CD14-positive monocyte (primary cell): ENCODE measurements at regions not wholly inside any gene's neighbourhood (a gene's known extent, or its start where the extent isn't known, plus 50 kb on each side); places are given as distances from the start of the nearest gene placed in this dataset.

Experiments used
- DNase-seq, 3 donors: peaks; one replicate each; pipeline ENCODE4 v3.0.0-alpha.2; 2011 to 2022
- H2AFZ ChIP-seq: 2 replicates; pipeline ENCODE4 v1.6.0; 2012; ENCODE audit warnings: mild to moderate bottlenecking, low read depth, low read length, inconsistent platforms; ENCODE audit not compliant: insufficient read depth, poor library complexity, severe bottlenecking
- H3K27ac ChIP-seq, 2 donors: 1 replicate in 1 of 2; 2 replicates in 1 of 2; pipeline ENCODE4 v1.5.1; 2012 to 2013; ENCODE audit warnings: low read length in 2 of 2, control low read depth in 1 of 2, inconsistent platforms in 1 of 2, low read depth in 1 of 2, mild to moderate bottlenecking in 1 of 2
- H3K27me3 ChIP-seq, 2 donors: one replicate each; pipeline versions ENCODE4 v1.6.0 to v1.6.1; 2011 to 2013; ENCODE audit warnings: low read length in 2 of 2; ENCODE audit not compliant: control insufficient read depth in 2 of 2, insufficient read depth in 2 of 2
- H3K36me3 ChIP-seq, 2 donors: replicated peaks in 1 of 2; 1 replicate in 1 of 2; 2 replicates in 1 of 2; pipeline versions ENCODE4 v1.5.1 to v1.6.1; 2012 to 2013; ENCODE audit warnings: low read length in 2 of 2, control low read depth in 1 of 2, inconsistent platforms in 1 of 2, mild to moderate bottlenecking in 1 of 2; ENCODE audit not compliant: insufficient read depth in 2 of 2, control insufficient read depth in 1 of 2
- H3K4me1 ChIP-seq, 2 donors: 1 replicate in 1 of 2; 2 replicates in 1 of 2; pipeline versions ENCODE4 v1.5.1 to v1.6.1; 2012 to 2013; ENCODE audit warnings: low read length in 2 of 2, control low read depth in 1 of 2, inconsistent platforms in 1 of 2, mild to moderate bottlenecking in 1 of 2, moderate library complexity in 1 of 2; ENCODE audit not compliant: insufficient read depth in 2 of 2, control insufficient read depth in 1 of 2
- H3K4me2 ChIP-seq: replicated peaks from 2 replicates; pipeline ENCODE3; 2012; ENCODE audit warnings: low read length, moderate library complexity, mild to moderate bottlenecking; ENCODE audit not compliant: poor library complexity, severe bottlenecking; ENCODE audit errors: extremely low read depth
- H3K4me3 ChIP-seq, 3 experiments: fragments of 200-600 bp in 1 of 3; sonication (generic) in 1 of 3; replicated peaks in 1 of 3; 1 replicate in 2 of 3; 2 replicates in 1 of 3; pipeline ENCODE4 v1.5.1; 2011 to 2013; ENCODE audit warnings: low read length in 3 of 3, mild to moderate bottlenecking in 3 of 3, control low read depth in 2 of 3, low read depth in 2 of 3, inconsistent platforms in 1 of 3, moderate library complexity in 1 of 3
- H3K79me2 ChIP-seq: 2 replicates; pipeline ENCODE4 v1.6.0; 2012; ENCODE audit warnings: mild to moderate bottlenecking, control low read depth, inconsistent platforms, low read length, moderate library complexity; ENCODE audit not compliant: insufficient read depth
- H3K9ac ChIP-seq: 2 replicates; pipeline ENCODE4 v1.6.0; 2017; ENCODE audit warnings: low read length, mild to moderate bottlenecking; ENCODE audit not compliant: insufficient read depth, poor library complexity, severe bottlenecking
- H3K9me3 ChIP-seq, 2 donors: replicated peaks in 1 of 2; 1 replicate in 1 of 2; 2 replicates in 1 of 2; pipeline versions ENCODE4 v1.5.1 to v1.6.1; 2012 to 2013; ENCODE audit warnings: low read length in 2 of 2, control low read depth in 1 of 2; ENCODE audit not compliant: control insufficient read depth in 1 of 2, insufficient read depth in 1 of 2
- H4K20me1 ChIP-seq: 2 replicates; pipeline ENCODE4 v1.6.0; 2012; ENCODE audit warnings: mild to moderate bottlenecking, low read length, control low read depth, moderate library complexity; ENCODE audit not compliant: insufficient read depth
- H3K27ac Mint-ChIP-seq, 7 donors: one replicate each; pipeline ENCODE4 v1.8.0; 2020; ENCODE audit warnings: mild to moderate bottlenecking in 7 of 7, mixed read lengths in 7 of 7, moderate library complexity in 6 of 7, inconsistent platforms in 2 of 7
- H3K27me3 Mint-ChIP-seq, 3 donors: one replicate each; pipeline ENCODE4 v1.8.0; 2021 to 2022; ENCODE audit warnings: low read depth in 3 of 3, mild to moderate bottlenecking in 3 of 3, mixed read lengths in 3 of 3, moderate library complexity in 3 of 3, inconsistent platforms in 1 of 3
- H3K36me3 Mint-ChIP-seq, 2 donors: one replicate each; pipeline ENCODE4 v1.8.0; 2020; ENCODE audit warnings: mixed read lengths in 2 of 2, inconsistent platforms in 1 of 2, mild to moderate bottlenecking in 1 of 2
- H3K4me1 Mint-ChIP-seq: one replicate; pipeline ENCODE4 v1.8.0; 2020; ENCODE audit warnings: mild to moderate bottlenecking, mixed read lengths
- H3K4me3 Mint-ChIP-seq, 2 donors: one replicate each; pipeline ENCODE4 v1.8.0; 2020; ENCODE audit warnings: mild to moderate bottlenecking in 2 of 2, mixed read lengths in 2 of 2, moderate library complexity in 1 of 2
- H3K9me3 Mint-ChIP-seq, 7 donors: one replicate each; pipeline ENCODE4 v1.8.0; 2020 to 2022; ENCODE audit warnings: mixed read lengths in 7 of 7, mild to moderate bottlenecking in 6 of 7, moderate library complexity in 6 of 7, inconsistent platforms in 2 of 7
- WGBS: methylation state at CpG from one replicate; pipeline ENCODE4 v1.1.5; 2013; ENCODE audit warnings: missing lambda C conversion rate; ENCODE audit not compliant: insufficient coverage; 5-methylcytosine and 5-hydroxymethylcytosine counted together
- intact Hi-C, 2 donors: fragments of 100-400 bp; cut with micrococcal nuclease; formaldehyde crosslinking; loops; one replicate each; pipeline versions ENCODE4 v1.15.0 to v1.15.1; 2023
- TF ChIP-seq, protein P1 (sequence below): fragments of 200-600 bp; IDR thresholded peaks from one replicate; pipeline ENCODE4 v1.8.0; 2022; ENCODE audit warnings: antibody characterized with exemption, mild to moderate bottlenecking

DNA sequence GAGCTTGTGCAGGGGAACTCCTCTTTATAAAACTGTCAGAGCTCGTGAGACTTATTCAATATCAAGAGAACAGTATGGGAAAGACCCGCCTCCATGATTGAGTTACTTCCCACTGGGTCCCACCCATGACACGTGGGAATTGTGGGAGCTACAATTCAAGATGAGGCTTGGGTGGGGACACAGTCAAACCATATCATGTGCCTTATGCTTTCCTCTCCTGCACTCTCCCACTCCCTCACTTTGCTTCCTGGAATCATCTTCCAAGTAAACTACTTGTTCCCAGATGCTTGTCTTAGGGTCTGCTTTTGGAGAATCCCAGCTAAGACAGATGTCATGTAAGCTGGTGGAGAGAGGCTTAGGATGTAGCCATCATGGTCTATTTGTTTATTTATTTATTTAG is 271.2 kb downstream of the HAPSTR1 start:
- no peaks in the 10 kb centered on the region for H3K4me1 Mint-ChIP-seq
- Histone ChIP-seq H3K36me3 (no peaks in the 10 kb centered on the region), H3K4me2 (no peak overlapping the region), H3K9ac (no peak overlapping the region), H3K4me1 (no peaks in the 10 kb centered on the region), H4K20me1 (no peaks in the 10 kb centered on the region), H3K9me3 (no peaks in the 10 kb centered on the region), H2AFZ (no peak overlapping the region), H3K79me2 (no peaks in the 10 kb centered on the region), H3K27me3 (no peaks in the 10 kb centered on the region), H3K27ac (no peak overlapping the region), H3K4me3 (no peak overlapping the region)
- H3K4me3 Mint-ChIP-seq = no peak overlapping the region
- TF ChIP-seq, protein P1, sequence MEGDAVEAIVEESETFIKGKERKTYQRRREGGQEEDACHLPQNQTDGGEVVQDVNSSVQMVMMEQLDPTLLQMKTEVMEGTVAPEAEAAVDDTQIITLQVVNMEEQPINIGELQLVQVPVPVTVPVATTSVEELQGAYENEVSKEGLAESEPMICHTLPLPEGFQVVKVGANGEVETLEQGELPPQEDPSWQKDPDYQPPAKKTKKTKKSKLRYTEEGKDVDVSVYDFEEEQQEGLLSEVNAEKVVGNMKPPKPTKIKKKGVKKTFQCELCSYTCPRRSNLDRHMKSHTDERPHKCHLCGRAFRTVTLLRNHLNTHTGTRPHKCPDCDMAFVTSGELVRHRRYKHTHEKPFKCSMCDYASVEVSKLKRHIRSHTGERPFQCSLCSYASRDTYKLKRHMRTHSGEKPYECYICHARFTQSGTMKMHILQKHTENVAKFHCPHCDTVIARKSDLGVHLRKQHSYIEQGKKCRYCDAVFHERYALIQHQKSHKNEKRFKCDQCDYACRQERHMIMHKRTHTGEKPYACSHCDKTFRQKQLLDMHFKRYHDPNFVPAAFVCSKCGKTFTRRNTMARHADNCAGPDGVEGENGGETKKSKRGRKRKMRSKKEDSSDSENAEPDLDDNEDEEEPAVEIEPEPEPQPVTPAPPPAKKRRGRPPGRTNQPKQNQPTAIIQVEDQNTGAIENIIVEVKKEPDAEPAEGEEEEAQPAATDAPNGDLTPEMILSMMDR = no peak
- DNase-seq = no peak
- peaks cover 0 to 14% (median 5%) of the 10 kb centered on the region in 7 donors for H3K9me3 Mint-ChIP-seq
- intact Hi-C loops = no loop called here
- H3K36me3 Mint-ChIP-seq = no peaks in the 10 kb centered on the region
- H3K27me3 Mint-ChIP-seq = peaks cover 0 to 6% (median 3%) of the 10 kb centered on the region in 3 donors
- 94% methylated on average over 2 of the region's 3 CpGs for WGBS
- H3K27ac Mint-ChIP-seq = peak overlapping the region in 1 of 7 donors; percentile 43

DNA sequence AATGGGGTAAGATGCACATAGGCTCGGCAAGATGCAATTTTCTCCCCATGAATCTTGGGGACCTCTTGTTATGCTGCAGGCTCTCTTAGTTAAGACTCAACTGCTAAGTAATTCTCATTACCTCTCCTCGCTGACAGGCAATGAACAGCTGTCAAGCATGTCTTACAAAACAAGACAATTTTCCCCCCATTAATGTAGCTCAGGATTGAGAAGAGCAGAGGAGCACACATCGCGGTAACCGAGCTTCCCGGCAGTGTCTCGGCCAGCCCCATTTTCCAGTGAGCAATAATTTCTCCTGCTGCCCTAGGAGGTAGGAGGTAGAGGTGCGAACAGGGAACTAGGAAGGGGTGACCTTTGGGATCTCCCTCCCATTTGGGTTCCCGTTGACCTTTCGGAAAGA is 272.1 kb downstream of the HAPSTR1 start:
- H3K4me1 ChIP-seq = no peaks in the 10 kb centered on the region
- H3K9ac ChIP-seq = no peak overlapping the region
- Mint-ChIP-seq H3K36me3 (no peaks in the 10 kb centered on the region), H3K4me3 (no peak overlapping the region), H3K9me3 (peaks cover 0 to 12% (median 3%) of the 10 kb centered on the region in 7 donors), H3K27ac (no peak overlapping the region), H3K4me1 (no peaks in the 10 kb centered on the region), H3K27me3 (peaks cover 0 to 6% (median 3%) of the 10 kb centered on the region in 3 donors)
- no peaks in the 10 kb centered on the region for H3K27me3 ChIP-seq
- no peaks in the 10 kb centered on the region for H3K79me2 ChIP-seq
- 73% methylated on average over 2 of the region's 10 CpGs for WGBS
- intact Hi-C loops = no loop called here
- H3K36me3 ChIP-seq = no peaks in the 10 kb centered on the region
- H3K27ac ChIP-seq = no peak overlapping the region
- no peak overlapping the region for H3K4me2 ChIP-seq
- no peaks in the 10 kb centered on the region for H4K20me1 ChIP-seq
- no peak overlapping the region for H2AFZ ChIP-seq
- TF ChIP-seq, protein P1 = no peak
- DNase-seq = no peak
- no peaks in the 10 kb centered on the region for H3K9me3 ChIP-seq
- H3K4me3 ChIP-seq = no peak overlapping the region
